ENCODE measurements at regions not wholly inside any gene's neighbourhood (a gene's known extent, or its start where the extent isn't known, plus 50 kb on each side); places are given as distances from the start of the nearest gene placed in this dataset.

- TF ChIP-seq GATA3 (IDR thresholded peaks at IDR 0.05; ENCODE audit: low read depth, low read length) (no peak), GATA2 (IDR thresholded peaks at IDR 0.05; ENCODE audit: low read depth, low read length) (no peak)
Measured at GRCh38 chr4:17288151-17288550, 223.7 kb downstream of the QDPR start.

- TF ChIP-seq GATA3 (IDR thresholded peaks at IDR 0.05; ENCODE audit: low read depth, low read length) (no peak), GATA2 (IDR thresholded peaks at IDR 0.05; ENCODE audit: low read depth, low read length) (no peak)
Measured at GRCh38 chr4:17286752-17287460, 225.0 kb downstream of the QDPR start.

GRCh38 chr4:17285747-17286146 lies 226.1 kb downstream of the QDPR start:
- no peak for TF ChIP-seq GATA2 (IDR thresholded peaks at IDR 0.05; ENCODE audit: low read depth, low read length)
- TF ChIP-seq GATA3 (IDR thresholded peaks at IDR 0.05; ENCODE audit: low read depth, low read length), result no peak

- TF ChIP-seq GATA3 (IDR thresholded peaks at IDR 0.05; ENCODE audit: low read depth, low read length) (no peak), GATA2 (IDR thresholded peaks at IDR 0.05; ENCODE audit: low read depth, low read length) (no peak)
Measured at GRCh38 chr4:17284323-17285175, 227.3 kb downstream of the QDPR start.

GRCh38 chr4:17283832-17284231 lies 228.1 kb downstream of the QDPR start:
- no peak for TF ChIP-seq GATA3 (IDR thresholded peaks at IDR 0.05; ENCODE audit: low read depth, low read length)
- TF ChIP-seq GATA2 (IDR thresholded peaks at IDR 0.05; ENCODE audit: low read depth, low read length), result no peak

- TF ChIP-seq GATA3 (IDR thresholded peaks at IDR 0.05; ENCODE audit: low read depth, low read length) (no peak), GATA2 (IDR thresholded peaks at IDR 0.05; ENCODE audit: low read depth, low read length) (no peak)
Measured at GRCh38 chr4:17283251-17283650, 228.6 kb downstream of the QDPR start.

- TF ChIP-seq GATA2 (IDR thresholded peaks at IDR 0.05; ENCODE audit: low read depth, low read length), result no peak
- no peak for TF ChIP-seq GATA3 (IDR thresholded peaks at IDR 0.05; ENCODE audit: low read depth, low read length)
Measured at GRCh38 chr4:17280261-17281018, 231.4 kb downstream of the QDPR start.

GRCh38 chr4:17276776-17277175 lies 235.1 kb downstream of the QDPR start:
- TF ChIP-seq GATA2 (IDR thresholded peaks at IDR 0.05; ENCODE audit: low read depth, low read length) (no peak), GATA3 (IDR thresholded peaks at IDR 0.05; ENCODE audit: low read depth, low read length) (no peak)

GRCh38 chr4:17275836-17276235 lies 236.1 kb downstream of the QDPR start:
- TF ChIP-seq GATA2 (IDR thresholded peaks at IDR 0.05; ENCODE audit: low read depth, low read length) (no peak), GATA3 (IDR thresholded peaks at IDR 0.05; ENCODE audit: low read depth, low read length) (no peak)

- no peak for TF ChIP-seq GATA2 (IDR thresholded peaks at IDR 0.05; ENCODE audit: low read depth, low read length)
- TF ChIP-seq GATA3 (IDR thresholded peaks at IDR 0.05; ENCODE audit: low read depth, low read length), result no peak
Measured at GRCh38 chr4:17273047-17273446, 238.8 kb downstream of the QDPR start.

- TF ChIP-seq GATA2 (IDR thresholded peaks at IDR 0.05; ENCODE audit: low read depth, low read length) (no peak), GATA3 (IDR thresholded peaks at IDR 0.05; ENCODE audit: low read depth, low read length) (no peak)
Measured at GRCh38 chr4:17272154-17272553, 239.7 kb downstream of the QDPR start.

GRCh38 chr4:17265653-17266052 lies 246.2 kb downstream of the QDPR start:
- TF ChIP-seq GATA2 (IDR thresholded peaks at IDR 0.05; ENCODE audit: low read depth, low read length) (no peak), GATA3 (IDR thresholded peaks at IDR 0.05; ENCODE audit: low read depth, low read length) (no peak)

GRCh38 chr4:17265139-17265538 lies 246.8 kb downstream of the QDPR start:
- no peak for TF ChIP-seq GATA2 (IDR thresholded peaks at IDR 0.05; ENCODE audit: low read depth, low read length)
- no peak for TF ChIP-seq GATA3 (IDR thresholded peaks at IDR 0.05; ENCODE audit: low read depth, low read length)
